Keratinocyte (primary cell): ENCODE measurements at regions not wholly inside any gene's neighbourhood (a gene's known extent, or its start where the extent isn't known, plus 50 kb on each side); places are given as distances from the start of the nearest gene placed in this dataset.

Experiments
- DNase-seq: peaks from one replicate; pipeline ENCODE4 v3.0.0-alpha.2; 2011; ENCODE audit warnings: low read depth, missing footprints, low spot score
- FAIRE-seq: peaks from 2 replicates; lab custom pipeline; 2011; peaks lifted over from hg19 to GRCh38; lab: Jason Lieb, UNC
- H2AFZ ChIP-seq: 2 replicates; pipeline ENCODE4 v1.6.0; 2012; ENCODE audit warnings: low read length, control low read depth, inconsistent platforms; ENCODE audit not compliant: control insufficient read depth
- H3K27ac ChIP-seq: 2 replicates; pipeline ENCODE4 v1.5.1; 2011; ENCODE audit warnings: low read length; ENCODE audit not compliant: control insufficient read depth, insufficient read depth
- H3K27me3 ChIP-seq: 3 replicates; pipeline ENCODE4 v1.6.0; 2011; ENCODE audit warnings: low read length; ENCODE audit not compliant: control insufficient read depth, insufficient read depth; ENCODE audit errors: extremely low read depth
- H3K36me3 ChIP-seq, 2 experiments: 2 replicates in 1 of 2; 3 replicates in 1 of 2; pipeline ENCODE4 v1.5.1; 2011; ENCODE audit warnings: low read length in 2 of 2, mild to moderate bottlenecking in 1 of 2; ENCODE audit not compliant: control insufficient read depth in 2 of 2, insufficient read depth in 2 of 2; ENCODE audit errors: extremely low read depth in 1 of 2
- H3K4me1 ChIP-seq: 3 replicates; pipeline ENCODE4 v1.5.1; 2011; ENCODE audit warnings: low read length; ENCODE audit not compliant: control insufficient read depth, insufficient read depth; ENCODE audit errors: extremely low read depth
- H3K4me2 ChIP-seq: 3 replicates; pipeline ENCODE4 v1.6.0; 2011; ENCODE audit warnings: low read depth, low read length; ENCODE audit not compliant: control insufficient read depth, insufficient read depth; ENCODE audit errors: extremely low read depth
- H3K4me3 ChIP-seq, 3 experiments: fragments of 200-600 bp in 1 of 3; sonication (generic) in 1 of 3; 2 replicates in 2 of 3; 3 replicates in 1 of 3; pipeline ENCODE4 v1.5.1; 2011 to 2016; ENCODE audit warnings: low read length in 3 of 3, mild to moderate bottlenecking in 3 of 3, control low read depth in 2 of 3, inconsistent platforms in 1 of 3, low read depth in 1 of 3, mixed read lengths in 1 of 3, mixed run types in 1 of 3, moderate library complexity in 1 of 3; ENCODE audit not compliant: control insufficient read depth in 2 of 3, insufficient read depth in 2 of 3; ENCODE audit errors: extremely low read depth in 1 of 3
- H3K79me2 ChIP-seq: 2 replicates; pipeline ENCODE4 v1.6.0; 2012; ENCODE audit warnings: low read length; ENCODE audit not compliant: control insufficient read depth, insufficient read depth
- H3K9ac ChIP-seq: 3 replicates; pipeline ENCODE4 v1.6.0; 2011; ENCODE audit warnings: low read length; ENCODE audit not compliant: control insufficient read depth, insufficient read depth; ENCODE audit errors: extremely low read depth
- H3K9me1 ChIP-seq: 3 replicates; pipeline ENCODE4 v1.6.0; 2011; ENCODE audit warnings: low read length; ENCODE audit not compliant: control insufficient read depth, insufficient read depth; ENCODE audit errors: extremely low read depth
- H3K9me3 ChIP-seq: 2 replicates; pipeline ENCODE4 v1.5.1; 2012; ENCODE audit warnings: low read depth, low read length; ENCODE audit not compliant: control insufficient read depth
- H4K20me1 ChIP-seq: 3 replicates; pipeline ENCODE4 v1.6.0; 2011; ENCODE audit warnings: low read length; ENCODE audit not compliant: control insufficient read depth, insufficient read depth; ENCODE audit errors: extremely low read depth
- EZH2 ChIP-seq: IDR thresholded peaks from one replicate; pipeline ENCODE4 v1.6.1; 2012; ENCODE audit warnings: inconsistent platforms, mild to moderate bottlenecking, low read length, moderate library complexity
- dilution Hi-C: fragments of 300-500 bp; cut with MboI; formaldehyde crosslinking; loops from one replicate; pipeline ENCODE4 v1.7.0; 2020; ENCODE audit warnings: low sequenced_read_pairs; ENCODE audit not compliant: extremely low pct_ligation_motif_present
- TF ChIP-seq, protein P1 (sequence below), 3 experiments: IDR thresholded peaks in 1 of 3; conservative IDR thresholded peaks in 1 of 3; optimal IDR thresholded peaks in 1 of 3; 2 replicates in 2 of 3; 3 replicates in 1 of 3; pipeline versions ENCODE3 to v1.5.1; 2011; ENCODE audit warnings: low read length in 3 of 3, mild to moderate bottlenecking in 3 of 3, moderate library complexity in 2 of 3, control low read depth in 1 of 3, inconsistent platforms in 1 of 3; ENCODE audit not compliant: insufficient read depth in 2 of 3; ENCODE audit errors: extremely low read depth in 1 of 3

DNA sequence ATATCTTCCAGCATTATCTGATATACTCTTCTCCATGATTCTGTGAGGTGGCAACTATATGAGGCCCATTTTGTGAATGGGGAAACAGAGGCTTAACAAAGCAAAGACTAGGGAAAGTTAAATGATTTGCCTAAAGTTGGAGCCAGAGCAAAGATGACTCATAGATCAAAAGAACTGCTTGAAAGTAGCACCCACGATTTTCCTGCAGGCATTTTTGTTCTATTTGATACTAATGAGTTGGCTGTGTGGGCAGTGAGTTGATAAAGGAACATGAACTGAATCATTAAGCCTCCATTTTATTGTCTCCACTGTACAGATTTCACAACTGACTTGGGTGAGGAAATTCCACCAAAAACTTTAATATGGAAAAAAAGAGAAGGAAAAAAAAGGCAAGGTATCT is 138.9 kb upstream of the IGFBP7 start:
- dilution Hi-C loops, result no loop called here
- H3K36me3 ChIP-seq, result no peaks in the 10 kb centered on the region
- no peaks in the 10 kb centered on the region for H3K27me3 ChIP-seq
- H3K9ac ChIP-seq, result no peak overlapping the region
- no peaks in the 10 kb centered on the region for H3K79me2 ChIP-seq
- no peaks in the 10 kb centered on the region for H4K20me1 ChIP-seq
- no peak overlapping the region for H3K27ac ChIP-seq
- H2AFZ ChIP-seq, result no peak overlapping the region
- no peak overlapping the region for H3K4me3 ChIP-seq
- no peaks in the 10 kb centered on the region for H3K9me3 ChIP-seq
- H3K9me1 ChIP-seq, result no peaks in the 10 kb centered on the region
- H3K4me1 ChIP-seq, result peaks cover 7% of the 10 kb centered on the region
- TF ChIP-seq, protein P1, sequence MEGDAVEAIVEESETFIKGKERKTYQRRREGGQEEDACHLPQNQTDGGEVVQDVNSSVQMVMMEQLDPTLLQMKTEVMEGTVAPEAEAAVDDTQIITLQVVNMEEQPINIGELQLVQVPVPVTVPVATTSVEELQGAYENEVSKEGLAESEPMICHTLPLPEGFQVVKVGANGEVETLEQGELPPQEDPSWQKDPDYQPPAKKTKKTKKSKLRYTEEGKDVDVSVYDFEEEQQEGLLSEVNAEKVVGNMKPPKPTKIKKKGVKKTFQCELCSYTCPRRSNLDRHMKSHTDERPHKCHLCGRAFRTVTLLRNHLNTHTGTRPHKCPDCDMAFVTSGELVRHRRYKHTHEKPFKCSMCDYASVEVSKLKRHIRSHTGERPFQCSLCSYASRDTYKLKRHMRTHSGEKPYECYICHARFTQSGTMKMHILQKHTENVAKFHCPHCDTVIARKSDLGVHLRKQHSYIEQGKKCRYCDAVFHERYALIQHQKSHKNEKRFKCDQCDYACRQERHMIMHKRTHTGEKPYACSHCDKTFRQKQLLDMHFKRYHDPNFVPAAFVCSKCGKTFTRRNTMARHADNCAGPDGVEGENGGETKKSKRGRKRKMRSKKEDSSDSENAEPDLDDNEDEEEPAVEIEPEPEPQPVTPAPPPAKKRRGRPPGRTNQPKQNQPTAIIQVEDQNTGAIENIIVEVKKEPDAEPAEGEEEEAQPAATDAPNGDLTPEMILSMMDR (optimal IDR thresholded peaks at IDR 0.05 in 1 of 3, IDR thresholded peaks at IDR 0.05 in 1 of 3, conservative IDR thresholded peaks at IDR 0.05 in 1 of 3; ENCODE audit: extremely low read depth in 1 of 3, insufficient read depth in 2 of 3, low read length in 3 of 3), result no peak
- no peak for TF ChIP-seq EZH2
- H3K4me2 ChIP-seq, result peak overlapping the region; percentile 13
- peak; percentile 56 for FAIRE-seq
- DNase-seq, result peak; percentile 30

DNA sequence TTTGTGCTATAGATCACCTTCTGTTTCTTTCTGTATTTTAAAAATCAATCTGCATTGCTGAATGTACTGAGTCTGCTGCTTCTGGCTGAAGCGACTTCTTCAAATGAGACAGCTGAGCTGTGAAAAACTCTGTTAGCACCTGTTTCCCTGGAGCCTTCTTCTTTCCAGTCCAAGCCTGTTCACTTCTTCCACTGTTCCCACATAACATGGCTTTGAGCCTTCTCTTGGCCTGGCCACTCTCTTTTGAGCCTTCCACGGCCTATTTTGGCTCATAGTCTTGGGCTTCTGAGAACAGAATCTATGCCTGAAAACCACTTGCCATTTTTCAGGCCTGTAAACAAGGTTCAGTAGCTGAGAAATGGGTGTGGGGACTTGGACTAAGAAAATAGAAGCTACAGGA is 132.9 kb upstream of the IGFBP7 start:
- Histone ChIP-seq H3K79me2 (no peaks in the 10 kb centered on the region), H4K20me1 (no peaks in the 10 kb centered on the region), H3K9me1 (no peaks in the 10 kb centered on the region), H3K36me3 (no peaks in the 10 kb centered on the region), H3K4me3 (no peak overlapping the region), H3K4me2 (no peak overlapping the region), H3K27ac (no peak overlapping the region), H3K9ac (no peak overlapping the region), H3K4me1 (no peaks in the 10 kb centered on the region), H3K27me3 (no peaks in the 10 kb centered on the region), H2AFZ (no peak overlapping the region), H3K9me3 (no peaks in the 10 kb centered on the region)
- DNase-seq (no peak), FAIRE-seq (no peak)
- dilution Hi-C loops, result no loop called here
- TF ChIP-seq, protein P1 (optimal IDR thresholded peaks at IDR 0.05 in 1 of 3, IDR thresholded peaks at IDR 0.05 in 1 of 3, conservative IDR thresholded peaks at IDR 0.05 in 1 of 3; ENCODE audit: extremely low read depth in 1 of 3, insufficient read depth in 2 of 3, low read length in 3 of 3), result no peak
- TF ChIP-seq EZH2, result no peak
